GM23338 (cell line): ENCODE measurements at regions not wholly inside any gene's neighbourhood (a gene's known extent, or its start where the extent isn't known, plus 50 kb on each side); places are given as distances from the start of the nearest gene placed in this dataset.
"Not testable (repeated sequence)": the region's sequence is repeated elsewhere in the genome, so short reads cannot be mapped to it uniquely, and the experiment has no call there.

ENCODE experiments used
- ATAC-seq: fragments of 200-7000 bp; cut with Tn5 transposase; 3 replicates; pipeline ENCODE4 v1.9.1; 2020
- DNase-seq: peaks from one replicate; pipeline ENCODE4 v3.0.0-alpha.2; 2015; ENCODE audit warnings: low spot score
- H2AFZ ChIP-seq: fragments of 200-600 bp; sonication (generic); 2 replicates; pipeline ENCODE4 v1.8.0; 2016; ENCODE audit warnings: antibody characterized with exemption, mild to moderate bottlenecking, moderate library complexity
- H3F3A ChIP-seq: fragments of 200-600 bp; sonication (generic); replicated peaks from 2 replicates; pipeline ENCODE4 v1.8.0; 2017; ENCODE audit warnings: antibody characterized with exemption, mixed run types, low read depth
- H3K27ac ChIP-seq: fragments of 200-600 bp; sonication (generic); 2 replicates; pipeline ENCODE4 v1.6.1; 2016; ENCODE audit warnings: low read depth
- H3K27me3 ChIP-seq: fragments of 200-600 bp; sonication (generic); 2 replicates; pipeline ENCODE4 v1.8.0; 2016; ENCODE audit warnings: mild to moderate bottlenecking, mixed run types, moderate library complexity; ENCODE audit not compliant: insufficient read depth
- H3K36me3 ChIP-seq: fragments of 200-600 bp; sonication (generic); 2 replicates; pipeline ENCODE4 v1.8.0; 2016; ENCODE audit warnings: mild to moderate bottlenecking; ENCODE audit not compliant: insufficient read depth
- H3K4me1 ChIP-seq: fragments of 200-600 bp; sonication (generic); 2 replicates; pipeline ENCODE4 v1.8.0; 2016; ENCODE audit warnings: mild to moderate bottlenecking, moderate library complexity; ENCODE audit not compliant: insufficient read depth
- H3K4me2 ChIP-seq: fragments of 200-600 bp; sonication (generic); 2 replicates; pipeline ENCODE4 v1.7.1; 2017; ENCODE audit warnings: mixed run types
- H3K4me3 ChIP-seq: fragments of 200-600 bp; sonication (generic); 2 replicates; pipeline ENCODE4 v1.6.1; 2016; ENCODE audit warnings: mixed run types
- H3K79me2 ChIP-seq: fragments of 200-600 bp; sonication (generic); replicated peaks from 2 replicates; pipeline ENCODE4 v1.8.0; 2017; ENCODE audit warnings: mild to moderate bottlenecking; ENCODE audit not compliant: insufficient read depth
- H3K9me2 ChIP-seq: fragments of 200-600 bp; sonication (generic); 2 replicates; pipeline ENCODE4 v1.8.0; 2017; ENCODE audit not compliant: insufficient read depth
- H4K20me1 ChIP-seq: fragments of 200-600 bp; sonication (generic); replicated peaks from 2 replicates; pipeline ENCODE4 v1.8.0; 2017; ENCODE audit warnings: mild to moderate bottlenecking; ENCODE audit not compliant: insufficient read depth
- H3K27ac Mint-ChIP-seq: 2 replicates; pipeline ENCODE4 v1.8.0; 2020; ENCODE audit warnings: inconsistent platforms, mild to moderate bottlenecking, moderate library complexity, mixed read lengths
- H3K27me3 Mint-ChIP-seq: 3 replicates; pipeline ENCODE4 v1.8.0; 2022; ENCODE audit warnings: low read depth, mild to moderate bottlenecking, moderate library complexity, mixed read lengths, inconsistent platforms; ENCODE audit not compliant: insufficient read depth, poor library complexity
- H3K36me3 Mint-ChIP-seq: 3 replicates; pipeline ENCODE4 v1.8.0; 2021; ENCODE audit warnings: low read depth, mild to moderate bottlenecking, inconsistent platforms, moderate library complexity, mixed read lengths
- H3K4me1 Mint-ChIP-seq: 3 replicates; pipeline ENCODE4 v1.8.0; 2020; ENCODE audit warnings: mild to moderate bottlenecking, inconsistent platforms, mixed read lengths
- H3K4me3 Mint-ChIP-seq: 3 replicates; pipeline ENCODE4 v1.8.0; 2021; ENCODE audit warnings: moderate library complexity, mild to moderate bottlenecking, inconsistent platforms, mixed read lengths
- H3K9me3 Mint-ChIP-seq: 3 replicates; pipeline ENCODE4 v1.8.0; 2020; ENCODE audit warnings: moderate library complexity, mild to moderate bottlenecking, inconsistent platforms, mixed read lengths
- POLR2AphosphoS5 ChIP-seq: IDR thresholded peaks from 2 replicates; pipeline ENCODE4 v1.6.1; 2016; ENCODE audit warnings: antibody characterized with exemption, low read depth
- ZNF462 ChIP-seq: fragments of 250-450 bp; sonication (Bioruptor Pico); IDR thresholded peaks from 2 replicates; pipeline ENCODE4 v1.5.0; 2020; ENCODE audit warnings: mild to moderate bottlenecking, moderate library complexity

GRCh38 chr2:35580956-35581355 lies 774.6 kb upstream of the CRIM1 start (continued):
- no peak for TF ChIP-seq ZNF462

- H3K4me1 ChIP-seq, ATAC-seq, H3K4me2 ChIP-seq, H3K4me1 Mint-ChIP-seq, H3F3A ChIP-seq, H2AFZ ChIP-seq, H3K27me3 Mint-ChIP-seq, DNase-seq, H3K27ac Mint-ChIP-seq, H3K27ac ChIP-seq, H3K9me2 ChIP-seq, H3K4me3 Mint-ChIP-seq, H3K4me3 ChIP-seq, H3K27me3 ChIP-seq, H3K79me2 ChIP-seq, H4K20me1 ChIP-seq: not testable (repeated sequence)
- peaks cover 13% of the 10 kb centered on the region; the same call in 1 of the 2 replicates for H3K36me3 ChIP-seq
- Mint-ChIP-seq H3K9me3 (peaks cover 49% of the 10 kb centered on the region), H3K36me3 (peaks cover 32% of the 10 kb centered on the region; the same call in 2 of the 3 replicates)
Measured at GRCh38 chr2:35568574-35568973, 787.0 kb upstream of the CRIM1 start.

GRCh38 chr2:35562488-35562887 lies 793.1 kb upstream of the CRIM1 start:
- peaks cover 17% of the 10 kb centered on the region; the same call in 2 of the 3 replicates for H3K9me3 Mint-ChIP-seq
- ATAC-seq (no peak), DNase-seq (no peak)
- H3K4me2 ChIP-seq = no peak overlapping the region
- no peak overlapping the region for H3K27ac Mint-ChIP-seq
- no peak overlapping the region for H2AFZ ChIP-seq
- no peaks in the 10 kb centered on the region for H3K27me3 ChIP-seq
- no peak overlapping the region for H3K4me3 Mint-ChIP-seq
- H4K20me1 ChIP-seq = no peaks in the 10 kb centered on the region
- no peak overlapping the region for H3K4me3 ChIP-seq
- H3K36me3 ChIP-seq = no peaks in the 10 kb centered on the region
- no peaks in the 10 kb centered on the region for H3K4me1 ChIP-seq
- no peaks in the 10 kb centered on the region for H3K4me1 Mint-ChIP-seq
- H3K27me3 Mint-ChIP-seq = no peaks in the 10 kb centered on the region
- peaks cover 14% of the 10 kb centered on the region; the same call in 1 of the 2 replicates for H3K9me2 ChIP-seq
- TF ChIP-seq POLR2AphosphoS5 (no peak), ZNF462 (no peak)
- H3K36me3 Mint-ChIP-seq = peaks cover 4% of the 10 kb centered on the region; the same call in 1 of the 3 replicates
- no peak overlapping the region for H3K27ac ChIP-seq
- no peaks in the 10 kb centered on the region for H3K79me2 ChIP-seq
- no peaks in the 10 kb centered on the region for H3F3A ChIP-seq
